ENCODE measurements at regions not wholly inside any gene's neighbourhood (a gene's known extent, or its start where the extent isn't known, plus 50 kb on each side); places are given as distances from the start of the nearest gene placed in this dataset.

DNA sequence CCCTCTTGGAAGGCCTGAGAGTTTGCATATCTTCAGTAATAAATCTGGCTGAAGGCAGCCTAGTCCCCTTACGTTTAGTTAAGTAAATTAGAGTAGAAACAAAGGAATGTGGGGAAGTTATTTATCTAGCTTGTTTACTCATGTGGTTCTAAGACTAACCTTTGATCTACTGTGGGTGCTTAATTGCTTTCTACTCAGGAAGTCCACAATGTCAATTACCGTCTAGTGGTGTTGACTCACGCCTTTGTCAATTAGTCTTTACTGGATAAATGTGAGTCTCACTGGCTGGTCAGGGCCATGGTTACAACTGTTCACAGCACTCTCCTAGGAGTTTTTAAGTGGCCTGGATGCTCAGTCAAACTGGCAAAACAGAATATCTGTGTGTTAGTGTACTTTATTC lies 2338.4 kb downstream of the TP53TG3F start:
- H3K9me3 Mint-ChIP-seq, result peaks cover 75% of the 10 kb centered on the region
- no peak for ATAC-seq

More for the DNA sequence above, 2338.4 kb downstream of the TP53TG3F start:
- ChIA-PET CTCF (no interaction called here), POLR2A (no interaction called here)
- no peak for DNase-seq (ENCODE audit: low spot score)
- TF ChIP-seq, protein P1, sequence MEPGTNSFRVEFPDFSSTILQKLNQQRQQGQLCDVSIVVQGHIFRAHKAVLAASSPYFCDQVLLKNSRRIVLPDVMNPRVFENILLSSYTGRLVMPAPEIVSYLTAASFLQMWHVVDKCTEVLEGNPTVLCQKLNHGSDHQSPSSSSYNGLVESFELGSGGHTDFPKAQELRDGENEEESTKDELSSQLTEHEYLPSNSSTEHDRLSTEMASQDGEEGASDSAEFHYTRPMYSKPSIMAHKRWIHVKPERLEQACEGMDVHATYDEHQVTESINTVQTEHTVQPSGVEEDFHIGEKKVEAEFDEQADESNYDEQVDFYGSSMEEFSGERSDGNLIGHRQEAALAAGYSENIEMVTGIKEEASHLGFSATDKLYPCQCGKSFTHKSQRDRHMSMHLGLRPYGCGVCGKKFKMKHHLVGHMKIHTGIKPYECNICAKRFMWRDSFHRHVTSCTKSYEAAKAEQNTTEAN (CRISPR knock-in tag; IDR thresholded peaks at IDR 0.05), result no peak
- TF ChIP-seq SMAD3 (CRISPR knock-in tag; IDR thresholded peaks at IDR 0.05; ENCODE audit: borderline replicate concordance), result no peak
- TF ChIP-seq FOXK1 (CRISPR knock-in tag; IDR thresholded peaks at IDR 0.05), result no peak
- TF ChIP-seq, protein P2, sequence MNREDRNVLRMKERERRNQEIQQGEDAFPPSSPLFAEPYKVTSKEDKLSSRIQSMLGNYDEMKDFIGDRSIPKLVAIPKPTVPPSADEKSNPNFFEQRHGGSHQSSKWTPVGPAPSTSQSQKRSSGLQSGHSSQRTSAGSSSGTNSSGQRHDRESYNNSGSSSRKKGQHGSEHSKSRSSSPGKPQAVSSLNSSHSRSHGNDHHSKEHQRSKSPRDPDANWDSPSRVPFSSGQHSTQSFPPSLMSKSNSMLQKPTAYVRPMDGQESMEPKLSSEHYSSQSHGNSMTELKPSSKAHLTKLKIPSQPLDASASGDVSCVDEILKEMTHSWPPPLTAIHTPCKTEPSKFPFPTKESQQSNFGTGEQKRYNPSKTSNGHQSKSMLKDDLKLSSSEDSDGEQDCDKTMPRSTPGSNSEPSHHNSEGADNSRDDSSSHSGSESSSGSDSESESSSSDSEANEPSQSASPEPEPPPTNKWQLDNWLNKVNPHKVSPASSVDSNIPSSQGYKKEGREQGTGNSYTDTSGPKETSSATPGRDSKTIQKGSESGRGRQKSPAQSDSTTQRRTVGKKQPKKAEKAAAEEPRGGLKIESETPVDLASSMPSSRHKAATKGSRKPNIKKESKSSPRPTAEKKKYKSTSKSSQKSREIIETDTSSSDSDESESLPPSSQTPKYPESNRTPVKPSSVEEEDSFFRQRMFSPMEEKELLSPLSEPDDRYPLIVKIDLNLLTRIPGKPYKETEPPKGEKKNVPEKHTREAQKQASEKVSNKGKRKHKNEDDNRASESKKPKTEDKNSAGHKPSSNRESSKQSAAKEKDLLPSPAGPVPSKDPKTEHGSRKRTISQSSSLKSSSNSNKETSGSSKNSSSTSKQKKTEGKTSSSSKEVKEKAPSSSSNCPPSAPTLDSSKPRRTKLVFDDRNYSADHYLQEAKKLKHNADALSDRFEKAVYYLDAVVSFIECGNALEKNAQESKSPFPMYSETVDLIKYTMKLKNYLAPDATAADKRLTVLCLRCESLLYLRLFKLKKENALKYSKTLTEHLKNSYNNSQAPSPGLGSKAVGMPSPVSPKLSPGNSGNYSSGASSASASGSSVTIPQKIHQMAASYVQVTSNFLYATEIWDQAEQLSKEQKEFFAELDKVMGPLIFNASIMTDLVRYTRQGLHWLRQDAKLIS (CRISPR knock-in tag; IDR thresholded peaks at IDR 0.05; ENCODE audit: borderline replicate concordance), result no peak
- no peak for TF ChIP-seq ZNF423 (CRISPR knock-in tag; IDR thresholded peaks at IDR 0.05)
- TF ChIP-seq NFATC4 (CRISPR knock-in tag; IDR thresholded peaks at IDR 0.05), result no peak
- no peak for TF ChIP-seq MYBL2 (CRISPR knock-in tag; IDR thresholded peaks at IDR 0.05)
- no peak for TF ChIP-seq MAX (CRISPR knock-in tag; IDR thresholded peaks at IDR 0.05)
- TF ChIP-seq, protein P3, sequence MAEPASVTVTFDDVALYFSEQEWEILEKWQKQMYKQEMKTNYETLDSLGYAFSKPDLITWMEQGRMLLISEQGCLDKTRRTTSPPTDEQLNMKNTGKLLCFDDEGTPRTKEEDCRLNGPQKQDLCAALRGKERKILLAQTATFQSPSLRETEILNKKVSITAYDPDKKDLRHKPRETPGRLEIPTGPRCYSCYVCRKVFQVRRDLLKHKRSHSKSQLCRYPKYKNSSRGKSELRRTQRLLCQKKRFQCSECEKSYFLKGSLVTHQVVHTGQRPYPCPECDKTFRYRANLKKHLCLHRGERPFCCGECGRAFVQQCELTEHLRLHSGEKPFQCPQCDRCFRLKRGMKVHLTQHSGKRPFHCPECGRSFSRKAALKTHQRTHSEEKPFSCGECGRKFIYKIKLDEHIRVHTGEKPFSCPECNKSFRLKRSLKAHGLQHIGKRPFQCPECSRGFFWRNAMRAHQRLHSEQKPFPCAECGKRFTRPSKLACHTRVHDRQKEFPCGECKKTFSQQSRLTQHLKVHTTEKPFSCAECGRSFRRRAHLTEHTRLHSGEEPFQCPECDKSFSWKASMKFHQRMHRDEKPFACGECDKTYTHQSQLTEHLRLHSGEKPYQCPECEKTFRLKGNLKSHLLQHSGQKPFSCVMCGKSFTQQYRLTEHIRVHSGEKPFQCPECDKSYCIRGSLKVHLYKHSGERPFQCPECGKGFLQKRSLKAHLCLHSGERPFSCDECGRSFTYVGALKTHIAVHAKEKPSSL (CRISPR knock-in tag; conservative IDR thresholded peaks at IDR 0.05), result no peak
- no peak for TF ChIP-seq E2F4 (CRISPR knock-in tag; IDR thresholded peaks at IDR 0.05; ENCODE audit: borderline replicate concordance, low read depth)
- TF ChIP-seq ERG (CRISPR knock-in tag; IDR thresholded peaks at IDR 0.05), result no peak
- no peak for TF ChIP-seq NFE2L1 (CRISPR knock-in tag; IDR thresholded peaks at IDR 0.05)
- TF ChIP-seq GTF2I (CRISPR knock-in tag; conservative IDR thresholded peaks at IDR 0.05), result no peak
- no peak for TF ChIP-seq OVOL2 (CRISPR knock-in tag; IDR thresholded peaks at IDR 0.05; ENCODE audit: borderline replicate concordance)
- no peak for TF ChIP-seq IRF2 (CRISPR knock-in tag; IDR thresholded peaks at IDR 0.05; ENCODE audit: borderline replicate concordance, low read depth)
- TF ChIP-seq JUN (CRISPR knock-in tag; IDR thresholded peaks at IDR 0.05), result no peak
- TF ChIP-seq GABPB1 (CRISPR knock-in tag; IDR thresholded peaks at IDR 0.05), result no peak
- TF ChIP-seq ETV6 (CRISPR knock-in tag; IDR thresholded peaks at IDR 0.05), result no peak
- H3K36me3 Mint-ChIP-seq, result peaks cover 66% of the 10 kb centered on the region
- H3K4me1 Mint-ChIP-seq, result no peaks in the 10 kb centered on the region
- H3K4me3 Mint-ChIP-seq, result no peak overlapping the region
- H3K27me3 Mint-ChIP-seq (ENCODE audit: low read depth), result peaks cover 13% of the 10 kb centered on the region
- no peak overlapping the region for H3K27ac Mint-ChIP-seq

Data from WTC11 (cell line).